Memory B cell (primary cell): ENCODE measurements at regions not wholly inside any gene's neighbourhood (a gene's known extent, or its start where the extent isn't known, plus 50 kb on each side); places are given as distances from the start of the nearest gene placed in this dataset.
"Not testable (repeated sequence)": the region's sequence is repeated elsewhere in the genome, so short reads cannot be mapped to it uniquely, and the experiment has no call there.

ENCODE experiments used
- ATAC-seq: fragments of 150-1000 bp; cut with Tn5 transposase; 2 replicates; pipeline ENCODE4 v1.10.0; 2021; ENCODE audit warnings: low read depth, mild to moderate bottlenecking, moderate library complexity
- DNase-seq, 2 donors: peaks; one replicate each; pipeline ENCODE4 v3.0.0; 2022; ENCODE audit warnings: low spot score in 2 of 2
- H3K27ac Mint-ChIP-seq: one replicate; pipeline ENCODE4 v1.8.0; 2022; ENCODE audit warnings: mild to moderate bottlenecking, moderate library complexity, mixed read lengths
- H3K27me3 Mint-ChIP-seq: one replicate; pipeline ENCODE4 v1.8.0; 2022; ENCODE audit warnings: mixed read lengths
- H3K36me3 Mint-ChIP-seq: one replicate; pipeline ENCODE4 v1.8.0; 2022; ENCODE audit warnings: mild to moderate bottlenecking, mixed read lengths
- H3K4me1 Mint-ChIP-seq: one replicate; pipeline ENCODE4 v1.8.0; 2022; ENCODE audit warnings: mixed read lengths
- H3K4me3 Mint-ChIP-seq: one replicate; pipeline ENCODE4 v1.8.0; 2022; ENCODE audit warnings: mild to moderate bottlenecking, moderate library complexity, mixed read lengths
- H3K9me3 Mint-ChIP-seq: one replicate; pipeline ENCODE4 v1.8.0; 2022; ENCODE audit warnings: mixed read lengths

- Mint-ChIP-seq H3K27me3 (peaks cover 10% of the 10 kb centered on the region), H3K36me3 (peaks cover 3% of the 10 kb centered on the region), H3K4me3 (no peak overlapping the region), H3K27ac (no peak overlapping the region), H3K9me3 (peaks cover 10% of the 10 kb centered on the region), H3K4me1 (no peaks in the 10 kb centered on the region)
- DNase-seq, result no peak
- ATAC-seq, result no peak
Measured at GRCh38 chr9:100639854-100640253, 62.0 kb downstream of the CAVIN4 start.

DNA sequence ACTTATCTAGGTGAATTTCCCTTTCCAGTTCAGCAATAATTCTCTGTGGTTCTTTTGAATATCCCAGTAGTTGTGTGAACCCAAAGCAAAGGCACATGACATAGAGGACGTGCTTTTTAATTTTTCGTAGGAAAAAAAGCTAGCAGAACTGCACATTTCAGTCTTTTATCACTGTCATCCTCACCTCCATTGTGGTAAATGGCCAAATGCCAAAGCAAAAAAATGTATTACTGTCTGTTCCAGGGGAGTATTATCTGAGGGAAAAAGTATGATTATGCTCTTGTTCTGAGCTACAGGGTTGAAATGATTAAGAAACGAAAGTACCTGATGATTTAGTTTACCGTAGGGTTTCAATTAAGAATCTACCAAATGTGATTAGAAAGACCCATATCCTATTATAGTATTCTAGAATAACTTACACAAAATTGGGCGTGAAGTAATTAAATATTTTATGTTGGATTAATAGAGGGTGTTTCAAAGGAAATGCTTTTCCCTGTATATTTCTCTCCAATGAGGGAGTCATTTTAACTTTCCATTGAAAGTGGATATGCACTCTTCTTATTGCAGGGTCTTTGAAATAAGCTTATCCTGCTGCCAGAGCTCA, 62.7 kb downstream of the CAVIN4 start:
- Mint-ChIP-seq H3K4me1 (no peaks in the 10 kb centered on the region), H3K36me3 (peaks cover 3% of the 10 kb centered on the region), H3K9me3 (peaks cover 10% of the 10 kb centered on the region), H3K27ac (no peak overlapping the region), H3K4me3 (no peak overlapping the region), H3K27me3 (peaks cover 11% of the 10 kb centered on the region)
- DNase-seq (no peak), ATAC-seq (no peak)

DNA sequence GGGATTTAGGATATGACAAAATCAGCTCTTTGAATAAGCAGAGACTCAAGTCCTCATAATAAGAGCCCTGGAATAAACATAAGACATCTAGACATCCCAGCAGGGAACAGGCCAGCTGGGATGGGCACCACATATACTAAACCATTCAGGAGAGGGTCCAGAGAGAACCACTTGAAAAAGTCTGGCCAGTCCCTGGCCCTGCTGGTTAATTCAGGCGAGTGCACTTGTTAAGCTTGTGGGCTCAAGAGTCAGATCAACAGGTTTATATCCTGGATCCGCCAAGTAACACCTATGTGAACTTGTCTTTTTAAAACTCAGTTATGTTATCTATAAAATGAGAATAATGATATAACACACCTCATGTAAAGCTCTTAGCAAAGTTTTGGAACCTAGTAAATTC, 63.3 kb downstream of the CAVIN4 start:
- no peak overlapping the region for H3K4me3 Mint-ChIP-seq
- H3K27me3 Mint-ChIP-seq, result peaks cover 11% of the 10 kb centered on the region
- no peaks in the 10 kb centered on the region for H3K4me1 Mint-ChIP-seq
- H3K36me3 Mint-ChIP-seq, result peaks cover 3% of the 10 kb centered on the region
- DNase-seq, result no peak
- ATAC-seq, result no peak
- no peak overlapping the region for H3K27ac Mint-ChIP-seq
- H3K9me3 Mint-ChIP-seq, result peaks cover 9% of the 10 kb centered on the region

DNA sequence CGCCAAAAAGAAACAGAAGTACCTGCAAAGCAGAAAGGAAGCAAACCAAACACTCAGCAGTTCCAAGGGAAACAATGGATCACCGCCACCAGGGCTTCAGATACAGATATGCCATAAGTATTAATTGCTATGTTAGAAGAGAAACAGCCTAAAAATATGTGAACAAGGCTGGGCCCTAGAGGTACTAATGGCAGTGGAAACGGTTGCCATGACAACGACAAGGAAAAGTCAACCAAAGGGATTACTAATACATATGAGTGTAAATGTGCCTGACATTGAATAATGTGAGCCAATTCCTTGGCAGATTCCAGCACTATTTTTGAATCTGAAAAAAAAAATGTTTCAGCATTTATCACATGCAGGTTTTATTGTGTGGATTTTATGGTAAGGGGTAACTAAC, 75.0 kb downstream of the CAVIN4 start:
- Mint-ChIP-seq H3K9me3 (peaks cover 10% of the 10 kb centered on the region), H3K4me3 (no peak overlapping the region), H3K27me3 (peaks cover 3% of the 10 kb centered on the region), H3K4me1 (no peaks in the 10 kb centered on the region), H3K27ac (no peak overlapping the region), H3K36me3 (no peaks in the 10 kb centered on the region)
- no peak for ATAC-seq
- DNase-seq, result no peak

GRCh38 chr9:100653643-100654334, 75.9 kb downstream of the CAVIN4 start:
- H3K4me3 Mint-ChIP-seq, result no peak overlapping the region
- no peaks in the 10 kb centered on the region for H3K4me1 Mint-ChIP-seq
- no peak for ATAC-seq

DNA sequence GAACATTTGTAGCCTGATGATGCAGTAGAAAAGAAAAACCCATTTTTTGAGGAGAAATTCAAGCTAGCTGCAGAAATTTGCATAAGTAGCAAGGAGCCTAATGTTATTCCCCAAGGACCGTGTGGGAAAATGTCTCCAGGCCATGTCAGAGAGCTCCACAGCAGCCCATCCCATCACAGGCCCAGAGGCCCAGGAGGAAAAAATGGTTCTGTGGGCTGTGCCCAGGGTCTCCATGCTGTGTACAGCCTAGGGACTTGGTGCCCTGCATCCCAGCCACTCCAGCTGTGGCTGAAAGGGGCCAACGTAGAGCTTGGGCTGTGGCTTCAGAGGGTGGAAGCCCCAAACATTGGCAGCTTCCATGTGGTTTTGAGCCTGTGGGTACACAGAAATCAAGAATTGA, 79.0 kb downstream of the CAVIN4 start:
- not testable (repeated sequence) for ATAC-seq

More at GRCh38 chr9:100653643-100654334, 75.9 kb downstream of the CAVIN4 start:
- DNase-seq, result no peak
- H3K36me3 Mint-ChIP-seq, result no peaks in the 10 kb centered on the region
- no peak overlapping the region for H3K27ac Mint-ChIP-seq
- peaks cover 11% of the 10 kb centered on the region for H3K9me3 Mint-ChIP-seq
- H3K27me3 Mint-ChIP-seq, result peaks cover 4% of the 10 kb centered on the region

GRCh38 chr9:100661668-100662067, 83.8 kb downstream of the CAVIN4 start:
- Mint-ChIP-seq H3K4me3 (no peak overlapping the region), H3K9me3 (peaks cover 13% of the 10 kb centered on the region), H3K27ac (no peak overlapping the region), H3K27me3 (peaks cover 6% of the 10 kb centered on the region), H3K36me3 (no peaks in the 10 kb centered on the region), H3K4me1 (no peaks in the 10 kb centered on the region)
- no peak for DNase-seq
- ATAC-seq, result no peak

More for the DNA sequence above, 79.0 kb downstream of the CAVIN4 start:
- not testable (repeated sequence) for H3K27me3 Mint-ChIP-seq, H3K4me1 Mint-ChIP-seq, DNase-seq, H3K36me3 Mint-ChIP-seq, H3K4me3 Mint-ChIP-seq, H3K27ac Mint-ChIP-seq
- peaks cover 16% of the 10 kb centered on the region for H3K9me3 Mint-ChIP-seq

DNA sequence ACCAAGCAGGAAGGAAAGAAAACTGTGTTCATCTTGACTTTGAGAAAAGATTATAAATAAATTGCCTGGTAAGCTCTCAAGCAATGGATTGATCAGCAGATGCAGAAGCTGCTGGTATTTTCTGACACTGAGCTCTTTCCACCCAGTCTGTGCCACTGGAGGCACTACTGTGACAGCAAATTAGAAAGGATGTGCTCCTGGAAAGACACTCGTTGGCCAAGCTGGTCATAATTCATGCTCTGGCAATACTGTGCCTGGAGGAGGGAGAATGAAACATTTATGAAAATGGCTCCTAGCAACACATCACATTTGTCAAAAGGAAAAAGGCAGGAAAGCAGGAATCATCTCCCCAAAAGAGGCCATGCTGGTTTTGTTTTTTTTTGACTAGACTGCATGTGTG, 84.2 kb downstream of the CAVIN4 start:
- ATAC-seq, result no peak
- Mint-ChIP-seq H3K4me1 (no peaks in the 10 kb centered on the region), H3K4me3 (no peak overlapping the region), H3K9me3 (peaks cover 13% of the 10 kb centered on the region), H3K27ac (no peak overlapping the region), H3K36me3 (no peaks in the 10 kb centered on the region), H3K27me3 (peaks cover 6% of the 10 kb centered on the region)
- DNase-seq, result no peak

- H3K27ac Mint-ChIP-seq, result no peak overlapping the region
- peaks cover 3% of the 10 kb centered on the region for H3K4me1 Mint-ChIP-seq
- H3K36me3 Mint-ChIP-seq, result no peaks in the 10 kb centered on the region
- H3K9me3 Mint-ChIP-seq, result peaks cover 5% of the 10 kb centered on the region
- H3K4me3 Mint-ChIP-seq, result no peak overlapping the region
- ATAC-seq (no peak), DNase-seq (no peak)
- H3K27me3 Mint-ChIP-seq, result peaks cover 5% of the 10 kb centered on the region
Measured at GRCh38 chr9:100667448-100667847, 89.6 kb downstream of the CAVIN4 start.

DNA sequence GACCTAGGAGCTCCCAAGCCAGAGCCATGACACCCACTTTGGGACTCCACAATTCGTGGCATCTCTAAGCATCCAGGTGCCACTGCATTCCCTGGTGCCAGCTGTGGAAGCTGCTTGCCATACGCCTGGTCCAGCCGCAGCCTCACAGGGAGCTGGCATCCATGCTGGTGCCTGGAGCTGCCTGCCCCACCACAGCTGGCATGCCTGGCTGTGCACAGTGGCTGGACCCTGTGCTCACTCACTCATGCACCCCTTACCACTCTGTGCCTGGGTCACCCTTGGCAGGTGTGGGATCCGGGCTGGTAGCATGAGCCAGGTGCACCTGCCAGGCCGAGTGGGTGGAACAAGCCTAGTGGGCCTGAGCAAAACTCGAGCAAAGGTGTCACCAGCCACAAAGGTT, 90.1 kb downstream of the CAVIN4 start:
- H3K27me3 Mint-ChIP-seq, result peaks cover 5% of the 10 kb centered on the region
- no peak for DNase-seq
- H3K4me3 Mint-ChIP-seq, result no peak overlapping the region
- no peak for ATAC-seq
- H3K9me3 Mint-ChIP-seq, result peaks cover 5% of the 10 kb centered on the region
- H3K27ac Mint-ChIP-seq, result no peak overlapping the region
- no peaks in the 10 kb centered on the region for H3K36me3 Mint-ChIP-seq
- H3K4me1 Mint-ChIP-seq, result peaks cover 3% of the 10 kb centered on the region

- DNase-seq, result no peak
- H3K4me3 Mint-ChIP-seq, result no peak overlapping the region
- H3K27ac Mint-ChIP-seq, result no peak overlapping the region
- no peak for ATAC-seq
- H3K9me3 Mint-ChIP-seq, result peaks cover 5% of the 10 kb centered on the region
- H3K36me3 Mint-ChIP-seq, result no peaks in the 10 kb centered on the region
- peaks cover 3% of the 10 kb centered on the region for H3K4me1 Mint-ChIP-seq
- peaks cover 5% of the 10 kb centered on the region for H3K27me3 Mint-ChIP-seq
Measured at GRCh38 chr9:100669968-100670367, 92.1 kb downstream of the CAVIN4 start.

DNA sequence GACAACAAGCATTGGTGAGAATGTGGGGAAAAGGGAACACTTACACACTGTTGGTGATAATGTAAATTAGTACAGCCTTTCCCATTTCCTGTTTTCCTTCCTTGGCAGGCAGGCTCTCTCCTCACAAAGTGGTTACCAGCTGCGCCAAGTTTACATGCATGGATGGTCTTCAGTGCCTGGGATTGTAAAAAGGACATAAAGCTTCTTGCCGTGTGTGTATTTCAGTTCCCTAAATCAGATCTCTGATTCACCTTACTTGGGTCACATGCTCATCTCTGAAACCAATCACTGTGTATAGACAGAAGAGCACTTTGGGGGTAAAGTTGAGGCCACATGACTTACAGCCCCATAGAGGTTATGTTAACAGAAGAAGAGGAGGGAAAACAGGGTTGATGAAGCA, 92.8 kb downstream of the CAVIN4 start:
- H3K27me3 Mint-ChIP-seq, result peaks cover 4% of the 10 kb centered on the region
- H3K36me3 Mint-ChIP-seq, result no peaks in the 10 kb centered on the region
- ATAC-seq (no peak), DNase-seq (no peak)
- H3K4me1 Mint-ChIP-seq, result peaks cover 3% of the 10 kb centered on the region
- peaks cover 1% of the 10 kb centered on the region for H3K9me3 Mint-ChIP-seq
- H3K4me3 Mint-ChIP-seq, result no peak overlapping the region
- no peak overlapping the region for H3K27ac Mint-ChIP-seq

GRCh38 chr9:100671898-100672297, 94.0 kb downstream of the CAVIN4 start:
- no peak overlapping the region for H3K27ac Mint-ChIP-seq
- no peak for ATAC-seq
- no peaks in the 10 kb centered on the region for H3K9me3 Mint-ChIP-seq
- H3K4me1 Mint-ChIP-seq, result peaks cover 3% of the 10 kb centered on the region
- no peaks in the 10 kb centered on the region for H3K36me3 Mint-ChIP-seq
- H3K4me3 Mint-ChIP-seq, result no peak overlapping the region
- no peak for DNase-seq
- H3K27me3 Mint-ChIP-seq, result peaks cover 3% of the 10 kb centered on the region

- peaks cover 3% of the 10 kb centered on the region for H3K4me1 Mint-ChIP-seq
- H3K4me3 Mint-ChIP-seq, result no peak overlapping the region
- H3K27ac Mint-ChIP-seq, result no peak overlapping the region
- no peaks in the 10 kb centered on the region for H3K36me3 Mint-ChIP-seq
- DNase-seq (no peak), ATAC-seq (no peak)
- H3K27me3 Mint-ChIP-seq, result peaks cover 3% of the 10 kb centered on the region
- H3K9me3 Mint-ChIP-seq, result no peaks in the 10 kb centered on the region
Measured at GRCh38 chr9:100673249-100673648, 95.4 kb downstream of the CAVIN4 start.
